ENCODE measurements at regions not wholly inside any gene's neighbourhood (a gene's known extent, or its start where the extent isn't known, plus 50 kb on each side); places are given as distances from the start of the nearest gene placed in this dataset.

GRCh38 chr6:145323646-145324045, 411.7 kb downstream of the EPM2A start:
- Histone ChIP-seq H3K36me3 (ENCODE audit: control insufficient read depth, insufficient read depth, low read length) (no peaks in the 10 kb centered on the region), H3K9me3 (ENCODE audit: control insufficient read depth, insufficient read depth, low read depth, low read length) (no peaks in the 10 kb centered on the region), H3K4me3 (ENCODE audit: low read depth in 2 of 2, low read length in 2 of 2) (no peak overlapping the region), H3K4me1 (ENCODE audit: control insufficient read depth, insufficient read depth, low read length) (no peaks in the 10 kb centered on the region), H3K27me3 (ENCODE audit: control insufficient read depth, insufficient read depth, low read length) (no peaks in the 10 kb centered on the region), H3K27ac (ENCODE audit: low read length) (no peak overlapping the region)
- ChIA-PET CTCF (no interaction called here), POLR2A (no interaction called here)
- DNase-seq (ENCODE audit: low read depth, low spot score) (no peak), ATAC-seq (no peak)
- intact Hi-C loops (cut with micrococcal nuclease; ENCODE audit: unreplicated experiment) (no loop called here), in situ Hi-C loops (cut with HindIII; ENCODE audit: low pct_unique_long_range_greater_than_20kb, low sequenced_read_pairs) (no loop called here)
- BruUV-seq (replicated peaks): no TSS peak
- no peak for TF ChIP-seq SIN3A (IDR thresholded peaks at IDR 0.05; ENCODE audit: borderline replicate concordance, insufficient read depth, low read depth, low read length)
- no peak for TF ChIP-seq REST (IDR thresholded peaks at IDR 0.05; ENCODE audit: insufficient read depth in 1 of 2, low read depth in 2 of 2, low read length in 1 of 2)
- TF ChIP-seq CTCF (IDR thresholded peaks at IDR 0.05): no peak
- TF ChIP-seq POLR2AphosphoS5 (IDR thresholded peaks at IDR 0.05; ENCODE audit: low read depth, low read length): no peak
- TF ChIP-seq TCF7L2 (IDR thresholded peaks at IDR 0.05; ENCODE audit: low read depth, low read length): no peak

GRCh38 chr6:145327586-145327985, 407.7 kb downstream of the EPM2A start:
- no peaks in the 10 kb centered on the region for H3K4me1 ChIP-seq (ENCODE audit: control insufficient read depth, insufficient read depth, low read length)
- no peaks in the 10 kb centered on the region for H3K27me3 ChIP-seq (ENCODE audit: control insufficient read depth, insufficient read depth, low read length)
- BruUV-seq (replicated peaks): no TSS peak
- H3K4me3 ChIP-seq (ENCODE audit: low read depth in 2 of 2, low read length in 2 of 2): no peak overlapping the region
- no peak for DNase-seq (ENCODE audit: low read depth, low spot score)
- in situ Hi-C loops (cut with HindIII; ENCODE audit: low pct_unique_long_range_greater_than_20kb, low sequenced_read_pairs) (no loop called here), intact Hi-C loops (cut with micrococcal nuclease; ENCODE audit: unreplicated experiment) (no loop called here)
- no peak overlapping the region for H3K27ac ChIP-seq (ENCODE audit: low read length)
- no peaks in the 10 kb centered on the region for H3K36me3 ChIP-seq (ENCODE audit: control insufficient read depth, insufficient read depth, low read length)
- H3K9me3 ChIP-seq (ENCODE audit: control insufficient read depth, insufficient read depth, low read depth, low read length): no peaks in the 10 kb centered on the region
- CTCF ChIA-PET: no interaction called here
- TF ChIP-seq SIN3A (IDR thresholded peaks at IDR 0.05; ENCODE audit: borderline replicate concordance, insufficient read depth, low read depth, low read length) (no peak), REST (IDR thresholded peaks at IDR 0.05; ENCODE audit: insufficient read depth in 1 of 2, low read depth in 2 of 2, low read length in 1 of 2) (no peak), POLR2AphosphoS5 (IDR thresholded peaks at IDR 0.05; ENCODE audit: low read depth, low read length) (no peak), TCF7L2 (IDR thresholded peaks at IDR 0.05; ENCODE audit: low read depth, low read length) (no peak), CTCF (IDR thresholded peaks at IDR 0.05) (no peak)
- POLR2A ChIA-PET: no interaction called here
- no peak for ATAC-seq
